ENCODE measurements at regions not wholly inside any gene's neighbourhood (a gene's known extent, or its start where the extent isn't known, plus 50 kb on each side); places are given as distances from the start of the nearest gene placed in this dataset.

DNA sequence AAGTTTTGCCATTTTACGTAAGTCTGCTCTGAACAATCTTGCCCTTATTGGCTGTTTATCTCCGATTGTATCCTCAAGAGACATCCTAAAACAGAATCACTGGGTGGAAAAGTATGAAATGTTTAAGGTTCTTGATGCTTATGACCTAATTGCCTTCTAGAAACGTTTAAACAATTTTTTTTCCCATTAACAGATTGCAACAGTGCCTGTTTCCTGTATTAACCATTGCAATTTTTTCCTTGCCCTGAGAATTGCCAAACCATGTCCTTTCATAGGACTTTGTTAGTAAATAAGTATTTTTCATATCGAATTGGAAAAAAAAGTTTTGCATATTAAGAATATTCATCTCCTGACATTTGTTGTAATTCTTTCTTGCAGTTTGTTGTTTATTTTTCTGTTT lies 639.8 kb downstream of the INHBA start:
- TF ChIP-seq, protein P1, sequence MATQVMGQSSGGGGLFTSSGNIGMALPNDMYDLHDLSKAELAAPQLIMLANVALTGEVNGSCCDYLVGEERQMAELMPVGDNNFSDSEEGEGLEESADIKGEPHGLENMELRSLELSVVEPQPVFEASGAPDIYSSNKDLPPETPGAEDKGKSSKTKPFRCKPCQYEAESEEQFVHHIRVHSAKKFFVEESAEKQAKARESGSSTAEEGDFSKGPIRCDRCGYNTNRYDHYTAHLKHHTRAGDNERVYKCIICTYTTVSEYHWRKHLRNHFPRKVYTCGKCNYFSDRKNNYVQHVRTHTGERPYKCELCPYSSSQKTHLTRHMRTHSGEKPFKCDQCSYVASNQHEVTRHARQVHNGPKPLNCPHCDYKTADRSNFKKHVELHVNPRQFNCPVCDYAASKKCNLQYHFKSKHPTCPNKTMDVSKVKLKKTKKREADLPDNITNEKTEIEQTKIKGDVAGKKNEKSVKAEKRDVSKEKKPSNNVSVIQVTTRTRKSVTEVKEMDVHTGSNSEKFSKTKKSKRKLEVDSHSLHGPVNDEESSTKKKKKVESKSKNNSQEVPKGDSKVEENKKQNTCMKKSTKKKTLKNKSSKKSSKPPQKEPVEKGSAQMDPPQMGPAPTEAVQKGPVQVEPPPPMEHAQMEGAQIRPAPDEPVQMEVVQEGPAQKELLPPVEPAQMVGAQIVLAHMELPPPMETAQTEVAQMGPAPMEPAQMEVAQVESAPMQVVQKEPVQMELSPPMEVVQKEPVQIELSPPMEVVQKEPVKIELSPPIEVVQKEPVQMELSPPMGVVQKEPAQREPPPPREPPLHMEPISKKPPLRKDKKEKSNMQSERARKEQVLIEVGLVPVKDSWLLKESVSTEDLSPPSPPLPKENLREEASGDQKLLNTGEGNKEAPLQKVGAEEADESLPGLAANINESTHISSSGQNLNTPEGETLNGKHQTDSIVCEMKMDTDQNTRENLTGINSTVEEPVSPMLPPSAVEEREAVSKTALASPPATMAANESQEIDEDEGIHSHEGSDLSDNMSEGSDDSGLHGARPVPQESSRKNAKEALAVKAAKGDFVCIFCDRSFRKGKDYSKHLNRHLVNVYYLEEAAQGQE (IDR thresholded peaks at IDR 0.05; ENCODE audit: low read depth) = no peak
- TF ChIP-seq TAF1 (IDR thresholded peaks at IDR 0.05; ENCODE audit: low read depth) (no peak), CEBPB (IDR thresholded peaks at IDR 0.05) (no peak), RAD21 (IDR thresholded peaks at IDR 0.05; ENCODE audit: low read depth) (no peak), EP300 (IDR thresholded peaks at IDR 0.05; ENCODE audit: borderline replicate concordance) (no peak), YY1 (IDR thresholded peaks at IDR 0.05; ENCODE audit: low read depth) (no peak), CREB1 (IDR thresholded peaks at IDR 0.05; ENCODE audit: low read depth) (no peak), ZBTB7A (IDR thresholded peaks at IDR 0.05; ENCODE audit: low read depth) (no peak)
- TF ChIP-seq, protein P2, sequence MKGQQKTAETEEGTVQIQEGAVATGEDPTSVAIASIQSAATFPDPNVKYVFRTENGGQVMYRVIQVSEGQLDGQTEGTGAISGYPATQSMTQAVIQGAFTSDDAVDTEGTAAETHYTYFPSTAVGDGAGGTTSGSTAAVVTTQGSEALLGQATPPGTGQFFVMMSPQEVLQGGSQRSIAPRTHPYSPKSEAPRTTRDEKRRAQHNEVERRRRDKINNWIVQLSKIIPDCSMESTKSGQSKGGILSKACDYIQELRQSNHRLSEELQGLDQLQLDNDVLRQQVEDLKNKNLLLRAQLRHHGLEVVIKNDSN (IDR thresholded peaks at IDR 0.05) = no peak
- TF ChIP-seq, protein P3, sequence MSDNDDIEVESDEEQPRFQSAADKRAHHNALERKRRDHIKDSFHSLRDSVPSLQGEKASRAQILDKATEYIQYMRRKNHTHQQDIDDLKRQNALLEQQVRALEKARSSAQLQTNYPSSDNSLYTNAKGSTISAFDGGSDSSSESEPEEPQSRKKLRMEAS (IDR thresholded peaks at IDR 0.05) = no peak

All from Ishikawa (cell line).